SH-SY5Y (cell line): ENCODE measurements at regions not wholly inside any gene's neighbourhood (a gene's known extent, or its start where the extent isn't known, plus 50 kb on each side); places are given as distances from the start of the nearest gene placed in this dataset.

Experiments
- GATA2 ChIP-seq: IDR thresholded peaks from 2 replicates; pipeline ENCODE4 v1.6.1; 2011; ENCODE audit warnings: mild to moderate bottlenecking, low read depth, low read length
- GATA3 ChIP-seq: IDR thresholded peaks from 2 replicates; pipeline ENCODE4 v1.6.1; 2011; ENCODE audit warnings: low read depth, mild to moderate bottlenecking, low read length, moderate library complexity

GRCh38 chr7:25813381-25813780, 338.6 kb upstream of the NFE2L3 start:
- TF ChIP-seq GATA2 (no peak), GATA3 (no peak)
